OCI-LY7 (cell line): ENCODE measurements at regions not wholly inside any gene's neighbourhood (a gene's known extent, or its start where the extent isn't known, plus 50 kb on each side); places are given as distances from the start of the nearest gene placed in this dataset.
"Not testable (repeated sequence)": the region's sequence is repeated elsewhere in the genome, so short reads cannot be mapped to it uniquely, and the experiment has no call there.

Source experiments
- BruUV-seq: library from RNA; stranded (reverse); fragments of 400-500 nt; replicated peaks from 2 replicates; lab custom pipeline; 2021; lab: Mats Ljungman, UMichigan
- CTCF ChIA-PET: fragments of 300-600 bp; sonication (Branson Sonifier 250); formaldehyde crosslinking; loops from one replicate; lab custom pipeline; 2022; ENCODE audit warnings: antibody characterized with exemption; ENCODE audit not compliant: unreplicated experiment; lab: Charles Lee
- POLR2A ChIA-PET: fragments of 300-600 bp; sonication (Branson Sonifier 250); formaldehyde crosslinking; loops from one replicate; lab custom pipeline; 2022; ENCODE audit warnings: antibody characterized with exemption; lab: Charles Lee
- DNase-seq: peaks from one replicate; pipeline ENCODE4 v3.0.0-alpha.2; 2015; ENCODE audit warnings: low spot score
- H2AFZ ChIP-seq: fragments of 200-600 bp; sonication (generic), shearing (Covaris generic); 2 replicates; pipeline ENCODE4 v1.6.1; 2014; ENCODE audit warnings: mild to moderate bottlenecking, antibody characterized with exemption, low read length, moderate library complexity
- H3K27ac ChIP-seq: fragments of 200-600 bp; sonication (generic); 2 replicates; pipeline ENCODE4 v1.5.1; 2014; ENCODE audit warnings: mixed run types, low read depth, mild to moderate bottlenecking, moderate library complexity, low read length, inconsistent platforms; ENCODE audit not compliant: poor library complexity, severe bottlenecking
- H3K36me3 ChIP-seq: fragments of 200-600 bp; sonication (generic); 2 replicates; pipeline ENCODE4 v1.6.1; 2014; ENCODE audit warnings: mild to moderate bottlenecking, antibody characterized with exemption, low read length, moderate library complexity, mixed read lengths; ENCODE audit not compliant: insufficient read depth
- H3K4me1 ChIP-seq: fragments of 200-600 bp; sonication (generic); 2 replicates; pipeline ENCODE4 v1.5.1; 2014; ENCODE audit warnings: mild to moderate bottlenecking, low read length; ENCODE audit not compliant: insufficient read depth, poor library complexity, severe bottlenecking
- H3K4me2 ChIP-seq: fragments of 200-600 bp; sonication (generic); 2 replicates; pipeline ENCODE4 v1.6.1; 2014; ENCODE audit warnings: mild to moderate bottlenecking, low read length
- H3K4me3 ChIP-seq: fragments of 200-600 bp; sonication (generic); 2 replicates; pipeline ENCODE4 v1.5.1; 2014; ENCODE audit warnings: mild to moderate bottlenecking, low read depth, low read length; ENCODE audit not compliant: poor library complexity, severe bottlenecking
- H3K79me2 ChIP-seq: fragments of 200-600 bp; sonication (generic); 2 replicates; pipeline ENCODE4 v1.6.1; 2016; ENCODE audit warnings: low read depth, mild to moderate bottlenecking, low read length, moderate library complexity, mixed read lengths; ENCODE audit not compliant: insufficient read depth
- H3K9me2 ChIP-seq: fragments of 200-600 bp; sonication (generic); 2 replicates; pipeline ENCODE4 v1.6.1; 2016; ENCODE audit warnings: mild to moderate bottlenecking, low read length, mixed read lengths; ENCODE audit not compliant: insufficient read depth
- H3K9me3 ChIP-seq: fragments of 200-600 bp; sonication (generic); 2 replicates; pipeline ENCODE4 v1.6.1; 2014; ENCODE audit warnings: mild to moderate bottlenecking, mixed run types, low read length, mixed read lengths
- H4K20me1 ChIP-seq: fragments of 200-600 bp; sonication (generic); 2 replicates; pipeline ENCODE4 v1.6.1; 2014; ENCODE audit warnings: mild to moderate bottlenecking, antibody characterized with exemption, low read length, moderate library complexity, mixed read lengths; ENCODE audit not compliant: insufficient read depth
- EZH2phosphoT487 ChIP-seq: fragments of 200-600 bp; sonication (generic); IDR thresholded peaks from 2 replicates; pipeline ENCODE4 v1.6.1; 2018; ENCODE audit warnings: low read depth, borderline replicate concordance, mild to moderate bottlenecking, mixed run types, antibody characterized with exemption, low read length, moderate library complexity, mixed read lengths
- intact Hi-C: fragments of 100-400 bp; cut with micrococcal nuclease; formaldehyde crosslinking; loops from one replicate; pipeline ENCODE4 v1.10.0; 2022; ENCODE audit not compliant: unreplicated experiment
- TF ChIP-seq, protein P1 (sequence below): fragments of 200-600 bp; sonication (generic); conservative IDR thresholded peaks from 2 replicates; pipeline ENCODE4 v1.5.1; 2014; ENCODE audit warnings: mild to moderate bottlenecking, antibody characterized with exemption, low read length, moderate library complexity, mixed read lengths

DNA sequence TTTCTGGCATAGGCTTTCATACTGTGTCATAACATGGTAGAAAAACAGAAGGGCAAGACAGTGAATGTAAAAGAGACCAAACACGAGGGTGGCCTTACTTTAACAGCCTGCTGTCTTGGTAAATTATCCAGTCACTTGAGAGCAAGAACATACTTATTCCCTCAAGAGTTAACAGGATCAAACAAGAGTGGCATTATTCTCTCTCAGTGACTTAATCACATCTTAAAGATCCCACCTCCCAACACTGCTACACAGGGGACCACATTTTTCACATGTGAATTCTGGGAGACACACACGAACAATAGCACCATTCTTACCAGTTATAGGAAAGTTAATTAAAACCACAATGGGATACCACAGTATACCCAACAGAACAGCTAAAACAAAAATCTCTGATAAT lies 898.0 kb upstream of the C9orf72 start:
- BruUV-seq = no TSS peak
- no peak overlapping the region for H3K4me2 ChIP-seq
- no peak overlapping the region for H3K4me3 ChIP-seq
- CTCF ChIA-PET = no interaction called here
- no peaks in the 10 kb centered on the region for H3K9me3 ChIP-seq
- H3K9me2 ChIP-seq = no peaks in the 10 kb centered on the region
- no peaks in the 10 kb centered on the region for H3K79me2 ChIP-seq
- no peak overlapping the region for H3K27ac ChIP-seq
- no peaks in the 10 kb centered on the region for H4K20me1 ChIP-seq
- DNase-seq = no peak
- POLR2A ChIA-PET = interaction anchor here (0.9 kb wide), 1 partner anchor 183 kb away, joined by 3 read pairs; no protein-coding TSS in a partner anchor
- no peak overlapping the region for H2AFZ ChIP-seq
- no peaks in the 10 kb centered on the region for H3K4me1 ChIP-seq
- no peaks in the 10 kb centered on the region for H3K36me3 ChIP-seq
- intact Hi-C loops = no loop called here
- TF ChIP-seq EZH2phosphoT487 = no peak
- TF ChIP-seq, protein P1, sequence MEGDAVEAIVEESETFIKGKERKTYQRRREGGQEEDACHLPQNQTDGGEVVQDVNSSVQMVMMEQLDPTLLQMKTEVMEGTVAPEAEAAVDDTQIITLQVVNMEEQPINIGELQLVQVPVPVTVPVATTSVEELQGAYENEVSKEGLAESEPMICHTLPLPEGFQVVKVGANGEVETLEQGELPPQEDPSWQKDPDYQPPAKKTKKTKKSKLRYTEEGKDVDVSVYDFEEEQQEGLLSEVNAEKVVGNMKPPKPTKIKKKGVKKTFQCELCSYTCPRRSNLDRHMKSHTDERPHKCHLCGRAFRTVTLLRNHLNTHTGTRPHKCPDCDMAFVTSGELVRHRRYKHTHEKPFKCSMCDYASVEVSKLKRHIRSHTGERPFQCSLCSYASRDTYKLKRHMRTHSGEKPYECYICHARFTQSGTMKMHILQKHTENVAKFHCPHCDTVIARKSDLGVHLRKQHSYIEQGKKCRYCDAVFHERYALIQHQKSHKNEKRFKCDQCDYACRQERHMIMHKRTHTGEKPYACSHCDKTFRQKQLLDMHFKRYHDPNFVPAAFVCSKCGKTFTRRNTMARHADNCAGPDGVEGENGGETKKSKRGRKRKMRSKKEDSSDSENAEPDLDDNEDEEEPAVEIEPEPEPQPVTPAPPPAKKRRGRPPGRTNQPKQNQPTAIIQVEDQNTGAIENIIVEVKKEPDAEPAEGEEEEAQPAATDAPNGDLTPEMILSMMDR = no peak

DNA sequence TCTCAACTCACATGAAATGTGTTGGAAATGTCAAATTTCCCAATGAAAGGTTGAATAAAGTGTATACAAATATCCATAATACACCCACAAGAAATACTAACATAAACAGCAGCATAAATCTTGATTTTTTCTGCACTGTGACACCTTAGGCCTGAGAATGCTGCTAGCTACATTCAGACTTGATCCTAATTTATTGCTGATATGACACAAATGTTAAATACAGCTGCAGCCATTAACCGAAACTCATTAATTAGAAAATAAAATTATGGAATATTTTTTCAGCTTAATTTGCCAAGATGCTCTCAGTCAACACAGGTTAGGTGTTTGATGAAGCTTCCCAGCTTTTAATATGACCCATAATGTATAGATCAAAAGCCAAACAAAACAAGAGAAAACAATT lies 914.3 kb upstream of the C9orf72 start:
- Histone ChIP-seq H3K27ac (no peak overlapping the region), H3K4me1 (no peaks in the 10 kb centered on the region), H2AFZ (no peak overlapping the region), H3K79me2 (no peaks in the 10 kb centered on the region), H3K4me3 (no peak overlapping the region), H3K9me2 (no peaks in the 10 kb centered on the region), H3K9me3 (no peaks in the 10 kb centered on the region), H4K20me1 (no peaks in the 10 kb centered on the region), H3K36me3 (no peaks in the 10 kb centered on the region), H3K4me2 (no peak overlapping the region)
- ChIA-PET CTCF (no interaction called here), POLR2A (no interaction called here)
- BruUV-seq = no TSS peak
- no peak for DNase-seq
- TF ChIP-seq, protein P1 = no peak
- TF ChIP-seq EZH2phosphoT487 = no peak
- intact Hi-C loops = no loop called here

DNA sequence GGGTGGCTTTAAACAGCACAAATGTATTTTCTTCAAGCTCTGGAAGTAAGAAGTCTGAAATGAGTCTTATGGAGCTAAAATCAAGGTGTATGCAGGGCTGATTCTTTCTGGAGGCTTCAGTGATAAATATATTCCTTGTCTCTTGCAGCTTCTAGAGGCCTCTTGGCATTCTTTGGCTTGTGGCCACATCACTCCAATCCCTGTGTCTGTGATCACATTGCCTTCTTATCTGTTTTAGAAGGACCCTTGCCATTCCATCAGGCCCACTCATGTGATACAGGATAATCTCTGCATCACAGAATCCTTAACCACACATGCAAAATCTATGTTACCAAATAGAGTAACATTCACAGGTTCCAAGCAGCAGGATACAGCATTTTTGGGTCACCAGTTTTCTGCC lies 917.8 kb upstream of the C9orf72 start:
- Histone ChIP-seq H3K79me2 (no peaks in the 10 kb centered on the region), H3K27ac (no peak overlapping the region), H3K9me2 (no peaks in the 10 kb centered on the region), H3K36me3 (no peaks in the 10 kb centered on the region), H3K4me2 (no peak overlapping the region), H3K4me3 (no peak overlapping the region), H3K4me1 (no peaks in the 10 kb centered on the region), H3K9me3 (no peaks in the 10 kb centered on the region), H2AFZ (no peak overlapping the region), H4K20me1 (no peaks in the 10 kb centered on the region)
- TF ChIP-seq, protein P1 = no peak
- TF ChIP-seq EZH2phosphoT487 = no peak
- BruUV-seq = no TSS peak
- ChIA-PET POLR2A (no interaction called here), CTCF (no interaction called here)
- DNase-seq = no peak
- intact Hi-C loops = no loop called here

DNA sequence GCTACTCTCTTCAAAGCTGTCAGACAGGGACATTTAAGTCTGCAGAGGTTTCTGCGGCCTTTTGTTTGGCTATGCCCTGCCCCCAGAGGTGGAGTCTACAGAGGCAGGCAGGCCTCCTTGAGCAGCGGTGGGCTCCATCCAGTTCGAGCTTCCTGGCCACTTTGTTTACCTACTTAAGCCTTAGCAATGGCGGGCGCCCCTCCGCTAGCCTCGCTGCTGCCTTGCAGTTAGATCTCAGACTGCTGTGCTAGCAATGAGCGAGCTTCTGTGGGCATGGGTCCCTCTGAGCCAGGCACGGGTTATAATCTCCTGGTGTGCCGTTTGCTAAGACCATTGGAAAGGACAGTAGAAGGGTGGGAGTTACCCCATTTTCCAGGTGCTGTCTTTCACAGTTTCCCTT lies 924.9 kb upstream of the C9orf72 start:
- DNase-seq, H3K27ac ChIP-seq, H3K9me3 ChIP-seq, H4K20me1 ChIP-seq, H3K9me2 ChIP-seq, CTCF ChIA-PET, BruUV-seq, H3K79me2 ChIP-seq, intact Hi-C loops, POLR2A ChIA-PET, H3K4me2 ChIP-seq, H3K4me1 ChIP-seq, H2AFZ ChIP-seq, H3K36me3 ChIP-seq, H3K4me3 ChIP-seq: not testable (repeated sequence)
